Posterior cingulate gyrus (tissue), 11 donors: ENCODE measurements at regions not wholly inside any gene's neighbourhood (a gene's known extent, or its start where the extent isn't known, plus 50 kb on each side); places are given as distances from the start of the nearest gene placed in this dataset.
A peak's percentile ranks its signal among the peaks of the same experiment; 100 is the strongest.

Experiments used
- DNase-seq, 10 donors: peaks; one replicate each; pipeline versions ENCODE4 v3.0.0 to v3.0.0-alpha.2; 2020 to 2021; ENCODE audit warnings: mixed read lengths in 3 of 10
- intact Hi-C: fragments of 100-400 bp; cut with DNase I; formaldehyde crosslinking; loops from one replicate; pipeline ENCODE4 v1.15.1; 2023

DNA sequence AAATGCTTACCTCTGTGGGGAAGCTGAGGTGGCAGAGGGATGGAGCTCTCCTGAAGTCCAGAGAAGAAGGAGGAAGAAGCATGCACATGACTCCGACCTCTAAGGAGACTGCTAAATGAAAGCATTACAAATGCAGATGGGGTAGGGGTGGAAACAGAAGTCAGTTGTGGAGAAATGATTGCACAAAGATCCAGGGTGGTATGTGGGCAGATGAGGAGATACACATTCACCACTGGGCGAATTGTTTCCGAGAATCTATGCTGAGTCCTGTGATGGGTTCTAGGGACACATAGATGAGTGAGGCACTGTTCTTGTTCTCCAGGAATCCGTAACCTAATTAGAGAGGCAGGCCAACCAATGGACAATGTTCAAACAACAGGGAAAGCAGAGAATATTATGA is 188.9 kb upstream of the ZBED5 start:
- no peak for DNase-seq
- intact Hi-C loops: no loop called here

DNA sequence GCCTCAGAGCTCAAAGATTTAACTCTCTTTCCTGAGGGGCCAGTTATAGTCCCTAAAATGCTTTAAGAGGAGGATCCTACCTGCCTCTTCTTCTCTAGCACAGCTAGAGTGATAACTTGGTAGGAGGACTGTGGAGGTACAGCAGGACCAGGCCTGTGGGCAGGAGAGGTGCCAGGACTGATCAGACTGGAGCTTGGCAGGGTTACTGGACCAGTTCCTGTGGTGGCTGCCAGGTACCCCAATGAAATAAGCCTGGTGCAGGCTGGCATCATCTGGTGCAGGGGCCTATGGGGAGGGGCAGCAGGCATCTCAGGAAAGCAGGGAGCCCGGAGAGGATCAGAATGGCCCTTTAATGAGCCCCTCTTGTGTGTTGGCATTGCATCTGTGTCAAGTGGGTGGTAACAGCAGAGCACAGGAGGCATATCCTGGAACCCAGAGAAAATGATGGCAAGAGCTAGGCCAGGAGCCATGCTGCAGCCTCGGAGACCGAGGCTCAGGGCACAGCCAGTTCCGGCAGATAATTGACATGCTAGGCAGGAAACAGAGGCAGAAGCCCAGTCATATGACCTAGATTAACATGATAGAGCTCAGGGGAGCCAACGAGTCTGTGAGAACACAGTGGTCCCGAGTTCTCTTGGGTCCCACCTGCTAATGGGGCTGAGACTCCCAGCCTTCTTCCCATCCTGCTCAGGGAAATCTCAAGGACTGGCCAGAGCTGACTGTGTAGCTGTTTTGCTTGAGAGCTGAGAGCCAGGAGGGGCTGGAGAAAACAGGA is 187.5 kb upstream of the ZBED5 start:
- DNase-seq: peak in 2 of 10 donors; percentile 51 to 75
- intact Hi-C loops: no loop called here

DNA sequence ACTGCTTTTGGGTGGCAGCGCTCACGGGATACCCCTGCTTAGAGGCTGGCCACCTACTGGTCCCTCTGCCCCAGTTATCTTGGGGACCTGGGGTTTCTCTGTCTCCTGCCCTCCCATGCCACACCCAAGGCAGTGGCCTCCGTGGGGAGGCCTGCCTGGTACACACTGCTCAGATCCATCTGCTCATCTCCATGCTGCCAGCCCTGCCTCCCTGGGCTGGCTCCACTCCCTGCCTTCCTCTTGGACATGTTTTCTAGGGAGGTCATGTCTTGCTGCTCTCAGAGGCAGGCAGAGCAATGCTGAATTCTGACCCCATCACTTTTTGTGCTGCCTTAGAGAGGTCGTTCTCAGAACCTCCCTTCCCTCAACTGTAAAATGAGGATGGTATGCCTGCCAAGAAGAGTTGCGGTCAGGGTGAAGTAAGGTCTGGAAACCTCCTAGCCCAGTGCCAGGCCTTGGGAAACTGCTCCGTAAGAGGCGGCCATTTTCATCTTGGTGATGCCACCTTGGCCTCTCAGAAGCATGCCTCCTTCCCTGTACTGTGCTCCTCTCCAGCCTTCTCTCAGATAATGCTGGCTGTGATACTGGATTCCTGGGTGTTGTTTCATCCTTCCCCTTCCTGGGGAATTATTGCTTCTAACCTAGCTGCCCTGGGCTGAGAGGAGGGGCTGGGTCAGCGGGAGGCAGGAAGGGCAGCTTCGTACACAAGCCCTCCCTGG is 186.4 kb upstream of the ZBED5 start:
- peak in 1 of 10 donors; percentile 80 for DNase-seq
- intact Hi-C loops: no loop called here

DNA sequence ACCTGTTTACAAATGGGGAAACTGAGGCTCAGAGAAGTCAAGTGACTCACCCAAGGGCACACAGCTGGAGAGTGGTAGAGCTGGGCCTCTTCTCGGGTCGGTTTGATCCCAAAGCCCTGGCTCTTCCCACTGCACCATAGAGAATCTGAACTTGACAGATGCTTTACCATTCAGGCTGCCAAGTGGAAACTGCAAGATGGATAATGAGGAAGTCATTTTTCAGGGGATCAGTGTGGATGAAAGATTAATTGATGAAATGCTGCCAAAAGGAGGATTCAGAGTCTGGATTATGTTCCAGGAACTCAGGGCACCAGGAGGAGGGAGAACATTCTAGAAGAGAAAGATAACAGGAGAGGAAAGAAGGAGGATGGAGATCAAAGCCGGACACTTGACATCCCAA is 185.9 kb upstream of the ZBED5 start:
- intact Hi-C loops: no loop called here
- DNase-seq: no peak

DNA sequence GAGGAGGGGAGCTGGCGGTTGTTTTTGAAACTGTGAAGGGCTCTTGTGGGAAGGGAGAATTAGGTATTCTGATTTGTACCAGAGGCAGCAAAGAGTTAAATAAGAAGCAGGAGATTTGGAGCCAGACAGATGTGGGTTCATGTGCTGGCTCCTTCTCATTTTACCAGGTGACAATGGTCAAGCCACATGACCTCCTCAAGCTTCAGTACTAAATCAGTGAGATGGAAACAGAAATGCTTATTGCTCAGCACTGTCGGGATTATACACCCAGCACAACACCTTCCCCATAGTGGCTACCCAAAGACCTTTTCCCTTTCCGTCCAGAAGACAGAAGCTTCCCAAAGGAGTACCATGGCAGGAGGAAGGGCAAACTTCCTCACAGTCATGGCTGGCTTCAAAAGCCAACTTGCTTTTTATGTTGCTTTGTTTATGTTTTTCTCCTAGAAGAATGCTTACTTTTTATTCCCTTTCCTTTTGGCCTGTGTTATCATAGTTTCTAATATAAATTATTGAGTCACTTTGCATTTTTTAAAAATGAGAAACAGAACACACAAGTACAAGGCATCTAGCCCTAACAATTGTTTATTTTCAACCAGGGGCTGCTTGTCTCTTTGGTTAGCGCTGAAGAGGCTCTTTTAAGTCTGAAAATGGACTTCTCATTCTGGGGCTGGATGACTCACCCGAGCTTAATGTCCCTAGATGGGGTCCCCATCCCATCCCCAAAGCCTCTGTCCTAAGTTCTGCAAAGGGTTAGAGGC is 181.5 kb upstream of the ZBED5 start:
- intact Hi-C loops: loop anchor here (5.0 kb wide), 1 partner anchor 578 kb away; no protein-coding TSS in a partner anchor
- no peak for DNase-seq

DNA sequence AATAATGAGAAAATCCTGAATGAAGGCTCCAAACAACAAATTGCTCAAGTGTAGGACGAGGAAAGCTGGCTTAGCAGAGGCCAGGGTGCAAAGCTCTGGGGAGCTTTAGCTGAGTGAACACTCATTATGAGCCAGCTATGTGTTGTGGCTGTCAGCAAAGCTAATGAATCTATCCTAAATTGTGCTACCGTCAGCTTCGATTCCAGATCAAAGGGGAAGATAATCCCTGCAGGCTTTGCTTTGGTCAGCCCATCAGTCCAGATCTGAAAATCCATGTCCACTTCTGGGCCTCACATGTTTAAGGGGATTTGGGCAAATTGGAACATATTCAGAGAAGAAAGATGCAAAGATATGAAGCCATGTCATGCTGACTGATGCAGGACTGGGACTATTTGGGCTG is 180.9 kb upstream of the ZBED5 start:
- intact Hi-C loops: loop anchor here (5.0 kb wide), 1 partner anchor 579 kb away; no protein-coding TSS in a partner anchor
- DNase-seq: no peak

DNA sequence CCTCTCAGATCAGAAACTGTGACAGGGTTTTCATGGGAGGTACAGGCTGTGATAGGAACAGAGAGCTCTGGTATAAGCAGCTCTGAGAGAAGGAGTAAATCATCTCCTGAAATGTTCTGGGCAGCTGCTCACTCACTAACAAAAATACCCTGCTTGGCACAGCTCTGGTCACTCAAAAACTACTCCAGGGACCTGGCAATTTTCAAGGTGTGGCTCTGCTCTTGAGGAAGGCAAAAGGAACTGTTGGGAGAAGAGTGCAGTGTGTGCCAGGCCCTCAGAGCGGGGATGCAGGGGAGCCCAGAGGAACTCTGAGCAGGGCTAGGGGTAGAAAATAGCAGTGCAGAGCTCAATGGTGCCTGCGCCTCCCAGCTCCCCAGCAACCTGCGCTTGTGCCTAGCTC is 180.5 kb upstream of the ZBED5 start:
- DNase-seq: peak in 6 of 10 donors; percentile 14 to 85 (median 46)

DNA sequence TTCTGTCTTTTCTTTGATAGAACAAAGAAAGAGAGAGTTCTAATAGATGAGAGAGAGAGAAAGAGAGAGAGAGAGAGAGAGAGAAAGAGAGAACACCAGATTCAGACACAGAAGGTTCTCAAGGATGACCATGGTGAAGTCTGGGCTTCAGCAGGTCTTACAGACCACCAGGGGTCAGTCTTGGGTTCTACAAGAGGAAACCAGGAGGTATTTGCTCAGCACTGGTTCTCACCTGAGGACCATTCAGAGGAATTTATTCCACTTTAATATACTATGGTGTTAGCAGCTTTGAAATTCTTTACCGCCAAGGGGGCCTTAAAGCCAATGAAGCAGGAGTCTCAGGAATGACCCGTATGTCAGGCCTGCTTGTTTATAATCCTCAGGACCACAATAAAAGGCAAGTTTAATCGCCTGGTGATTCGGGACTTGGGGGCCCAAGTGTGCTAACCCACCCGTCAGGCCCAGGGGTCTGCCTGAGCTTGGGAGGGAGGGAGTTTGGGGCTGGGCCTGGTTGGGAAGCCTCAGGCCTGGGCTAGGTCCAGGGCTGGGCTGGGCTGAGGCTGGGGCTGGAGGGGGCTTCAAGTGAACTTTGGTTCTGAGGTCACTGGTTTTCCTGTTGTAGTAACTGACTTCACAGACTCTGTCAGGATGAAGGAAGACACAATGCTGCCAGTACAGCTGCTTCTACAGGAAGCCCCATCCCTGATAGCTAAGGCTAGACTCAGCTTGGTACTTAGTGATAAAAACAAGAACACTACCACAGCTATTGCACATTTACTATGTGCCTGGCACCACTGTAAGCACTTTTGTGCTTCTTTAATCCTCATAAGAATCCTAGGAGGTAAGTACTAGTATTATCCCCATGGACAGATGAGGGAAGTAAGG is 179.2 kb upstream of the ZBED5 start:
- intact Hi-C loops: loop anchor here (2.0 to 5.0 kb wide), 2 partner anchors 580 to 752 kb away; no protein-coding TSS in a partner anchor
- DNase-seq: peak in 2 of 10 donors; percentile 30 to 31

More for the DNA sequence above, 180.5 kb upstream of the ZBED5 start:
- intact Hi-C loops: loop anchor here (5.0 kb wide), 1 partner anchor 579 kb away; no protein-coding TSS in a partner anchor

DNA sequence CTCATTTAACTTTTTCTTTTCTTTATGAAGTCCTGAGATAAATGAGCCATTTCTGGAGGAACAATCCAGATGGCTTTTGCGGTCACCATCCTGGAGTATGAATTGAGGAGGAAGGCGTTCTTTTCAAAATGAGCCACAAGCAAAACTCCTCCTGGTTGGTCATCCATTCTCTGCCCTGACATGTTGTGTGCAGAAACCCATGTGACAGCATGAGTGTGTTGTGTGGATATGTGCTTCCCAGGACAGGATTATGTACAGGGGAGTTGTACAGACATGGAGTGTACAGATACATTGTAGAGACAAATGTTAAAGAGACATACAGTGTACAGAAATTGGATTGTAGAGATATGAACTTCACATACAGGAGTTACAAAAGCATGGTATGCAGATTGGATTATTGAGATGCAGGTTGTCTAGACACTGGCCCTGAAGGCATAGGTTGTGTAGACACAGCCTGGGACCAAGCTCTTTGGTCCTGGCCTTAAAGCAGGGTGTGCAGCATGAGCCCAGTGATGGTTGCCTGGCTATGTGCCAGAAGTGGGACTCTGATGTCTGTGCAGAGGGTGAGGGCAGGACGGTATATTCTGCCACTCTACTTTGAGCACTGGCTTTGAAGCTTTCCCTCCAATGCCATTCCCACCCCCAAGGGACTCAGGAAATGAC is 178.5 kb upstream of the ZBED5 start:
- intact Hi-C loops: loop anchor here (2.0 to 5.0 kb wide), 2 partner anchors 581 to 752 kb away; no protein-coding TSS in a partner anchor
- DNase-seq: no peak

DNA sequence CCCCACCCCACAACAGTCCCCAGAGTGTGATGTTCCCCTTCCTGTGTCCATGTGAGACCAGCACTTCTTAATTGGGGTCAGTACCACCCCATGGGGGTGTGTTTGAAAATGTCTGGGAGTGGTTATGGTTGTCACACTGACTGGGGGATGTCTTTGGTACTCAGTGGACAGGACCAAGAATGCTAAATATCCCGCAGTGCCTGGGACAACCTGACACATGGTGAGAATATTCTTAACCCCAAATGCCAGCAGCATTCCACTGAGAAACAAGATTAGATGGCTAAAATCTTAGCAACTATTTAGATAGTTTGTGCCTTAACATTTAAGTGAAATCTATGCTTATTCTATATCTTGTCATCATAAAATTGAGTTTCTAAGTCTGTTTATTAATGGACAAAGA is 177.5 kb upstream of the ZBED5 start:
- intact Hi-C loops: loop anchor here (5.0 kb wide), 1 partner anchor 582 kb away; no protein-coding TSS in a partner anchor
- no peak for DNase-seq

DNA sequence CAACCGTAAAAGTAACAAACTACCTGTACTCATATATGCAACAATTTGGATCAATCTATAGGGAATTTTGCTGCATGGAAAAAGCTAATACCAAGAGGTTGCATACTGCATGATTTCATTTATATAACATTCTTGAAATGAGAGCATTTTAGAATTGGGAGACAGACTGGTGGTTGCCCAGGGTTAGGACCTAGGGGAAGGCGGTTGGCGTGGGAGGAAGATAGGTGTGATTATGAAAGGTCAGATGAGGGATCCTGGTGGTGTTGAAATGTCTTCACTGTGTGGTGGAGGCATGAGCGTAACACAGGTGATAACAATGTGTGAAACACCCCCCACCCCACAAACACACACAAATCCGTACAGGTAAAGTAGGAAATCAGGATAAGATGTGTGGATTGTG is 176.6 kb upstream of the ZBED5 start:
- no peak for DNase-seq
- intact Hi-C loops: no loop called here

DNA sequence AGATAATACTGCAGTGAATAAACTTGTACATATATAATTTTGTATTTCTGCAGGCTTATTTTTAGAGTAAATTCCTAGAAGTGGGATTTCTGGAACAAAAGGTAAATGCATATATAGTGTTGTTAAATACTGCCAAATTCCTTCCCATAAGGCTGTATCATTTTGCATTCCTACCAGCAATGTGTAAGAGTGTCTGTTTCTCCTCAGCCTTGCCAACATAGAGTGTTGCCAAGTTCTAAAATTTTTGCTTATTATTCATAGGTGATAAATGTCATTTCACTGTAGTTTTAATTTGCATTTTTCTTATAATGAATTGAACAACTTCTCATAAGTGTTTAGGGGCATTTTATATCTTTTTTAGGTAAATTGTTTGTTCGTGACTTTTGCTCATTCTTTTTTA is 174.2 kb upstream of the ZBED5 start:
- intact Hi-C loops: no loop called here
- DNase-seq: no peak

DNA sequence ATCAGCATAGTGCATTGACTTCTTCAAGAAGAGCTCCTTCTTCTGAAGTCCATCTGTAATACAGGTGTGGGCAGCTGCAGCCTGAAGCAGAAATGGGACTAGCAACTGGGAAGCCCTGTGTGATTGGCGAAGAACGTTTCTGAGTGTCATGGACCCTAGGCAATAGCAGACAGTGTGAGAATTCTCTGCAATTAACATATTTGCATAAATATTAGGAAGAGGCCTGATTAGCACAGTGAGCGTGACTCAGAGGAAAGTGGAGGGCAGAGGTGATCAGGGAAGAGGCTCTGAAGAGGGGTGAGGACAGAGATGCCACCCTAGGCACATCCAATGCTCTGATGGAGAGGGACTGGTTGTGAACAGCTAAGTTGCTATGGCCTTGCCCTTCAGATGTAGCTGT is 171.2 kb upstream of the ZBED5 start:
- DNase-seq: no peak
- intact Hi-C loops: loop anchor here (2.0 kb wide), 1 partner anchor 758 kb away; no protein-coding TSS in a partner anchor

DNA sequence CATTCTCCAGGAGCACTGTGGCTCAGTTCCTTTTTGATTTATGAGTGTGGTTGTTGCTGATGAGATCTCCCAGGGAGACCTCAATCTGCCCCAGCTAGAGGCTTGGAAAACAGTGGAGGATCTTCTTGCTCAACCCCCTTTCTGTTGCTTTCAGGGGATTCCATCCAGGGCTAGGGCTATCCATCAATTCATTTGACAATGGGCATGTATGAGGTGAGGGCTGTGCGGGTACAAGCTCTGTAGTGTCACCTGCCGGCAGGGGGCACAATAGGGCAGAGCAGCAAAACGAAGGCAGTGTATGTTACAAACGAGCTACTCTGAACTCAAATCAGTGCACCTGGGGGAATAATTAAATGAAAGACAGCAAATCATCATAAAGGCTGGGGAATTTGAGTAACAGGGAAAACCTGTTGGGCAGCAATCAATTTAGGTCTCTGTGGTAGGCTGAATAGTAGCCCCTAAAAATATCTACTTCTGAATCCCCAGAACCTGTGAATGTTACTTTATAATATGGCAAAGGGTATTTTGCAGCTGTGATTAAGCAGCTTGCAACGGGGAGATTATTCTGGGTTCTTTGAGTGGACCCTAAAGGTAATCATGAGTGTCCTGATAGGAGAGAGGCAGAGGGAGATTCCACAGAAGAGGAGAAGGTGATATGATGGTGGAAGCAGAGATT is 170.3 kb upstream of the ZBED5 start:
- peak; percentile 25 to 94 (median 64) for DNase-seq
- intact Hi-C loops: loop anchor here (2.0 kb wide), 1 partner anchor 759 kb away; no protein-coding TSS in a partner anchor

DNA sequence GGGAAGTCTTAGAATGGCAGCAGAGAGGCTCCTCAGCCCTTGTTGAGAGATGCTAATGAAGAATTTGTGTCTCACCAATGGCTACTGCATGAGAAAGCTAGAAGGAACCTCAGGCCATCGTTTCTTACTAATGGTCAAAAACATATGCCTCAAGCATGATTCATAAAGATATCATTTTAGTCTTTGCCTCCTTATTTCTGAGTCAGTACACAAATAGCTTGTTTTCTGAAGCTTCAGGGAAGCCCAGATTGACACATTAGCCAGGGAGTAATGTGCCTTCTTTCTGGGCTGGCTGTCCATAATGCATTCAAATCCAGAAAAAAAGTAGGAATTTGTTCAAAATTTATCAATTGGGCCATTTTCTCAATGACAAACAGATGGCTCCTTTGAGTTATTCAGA is 169.4 kb upstream of the ZBED5 start:
- intact Hi-C loops: no loop called here
- no peak for DNase-seq

DNA sequence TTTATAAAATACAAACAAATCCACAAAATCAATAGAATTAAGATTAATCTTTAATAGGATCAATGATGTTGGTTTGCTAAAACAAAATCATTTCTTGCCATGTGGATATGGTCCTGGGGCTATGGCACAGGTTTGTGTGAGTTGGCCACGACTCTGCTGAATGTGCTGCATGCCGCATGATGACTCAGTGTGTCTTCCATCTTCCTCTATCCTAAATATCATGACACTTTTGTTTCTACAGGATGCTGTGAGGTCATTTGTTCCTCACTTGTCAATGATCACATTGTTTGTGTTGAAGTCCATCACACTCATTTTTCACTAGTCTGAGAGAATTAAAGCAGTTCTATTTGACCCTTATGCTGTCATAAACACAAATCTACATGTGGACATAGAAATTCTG is 167.2 kb upstream of the ZBED5 start:
- intact Hi-C loops: no loop called here
- DNase-seq: no peak

DNA sequence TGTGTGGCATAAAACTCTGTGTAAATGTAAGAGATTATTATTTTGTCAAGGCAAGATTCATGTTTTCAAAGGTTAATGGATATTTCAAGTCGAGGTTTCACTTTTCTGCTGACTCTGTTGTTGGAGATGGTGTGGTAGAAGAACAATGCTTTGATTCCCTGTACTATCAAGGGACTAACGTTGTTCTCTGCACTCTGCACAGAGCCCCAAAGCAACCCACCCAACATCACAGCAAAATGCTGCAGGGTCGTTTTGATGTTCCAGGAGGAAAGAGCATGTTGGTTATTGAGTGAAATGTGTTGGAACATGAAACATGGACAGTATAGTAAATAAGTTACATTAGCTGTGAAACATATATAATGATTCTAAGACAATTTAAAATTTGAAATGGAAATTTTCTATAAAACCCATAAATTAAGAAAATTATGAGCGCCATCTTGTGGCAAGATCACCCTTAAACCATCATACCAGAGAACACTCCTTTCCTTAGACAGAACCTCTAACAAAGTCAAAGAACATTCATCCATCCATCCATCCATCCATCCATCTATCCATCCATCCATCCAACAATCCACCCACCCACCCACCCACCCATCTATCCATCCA is 164.4 kb upstream of the ZBED5 start:
- no peak for DNase-seq
- intact Hi-C loops: loop anchor here (1.0 to 5.0 kb wide), 2 partner anchors 89 to 230 kb away; no protein-coding TSS in a partner anchor

DNA sequence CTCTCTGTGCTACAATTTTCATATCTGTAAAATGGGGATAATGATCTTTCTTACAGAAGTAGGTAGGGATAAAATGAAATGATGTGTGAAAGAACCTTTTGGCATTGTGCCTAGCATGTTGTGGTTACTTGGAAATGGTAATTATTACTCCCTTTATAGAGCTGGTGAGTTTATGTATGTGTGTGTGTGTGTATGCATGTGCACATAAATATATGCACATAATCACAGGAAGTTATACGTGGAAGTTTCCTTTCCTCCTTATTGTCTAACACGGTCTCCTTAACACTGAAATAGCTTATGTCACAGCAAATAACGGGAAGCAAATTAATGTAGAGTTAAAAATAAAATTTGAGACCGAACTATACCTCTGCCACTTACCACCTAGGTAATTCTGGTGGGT is 163.7 kb upstream of the ZBED5 start:
- intact Hi-C loops: loop anchor here (5.0 kb wide), 1 partner anchor 229 kb away; no protein-coding TSS in a partner anchor

More for the DNA sequence above, 163.7 kb upstream of the ZBED5 start:
- DNase-seq: no peak
